Stimulated activated naive CD8-positive, alpha-beta T cell treated with anti-CD3 and anti-CD28 coated beads, Interleukin-15, Interleukin-2, amounts not matched to agents 100 ng/mL and 50 ng/mL, for 24 hours (primary cell): ENCODE measurements at regions not wholly inside any gene's neighbourhood (a gene's known extent, or its start where the extent isn't known, plus 50 kb on each side); places are given as distances from the start of the nearest gene placed in this dataset.

Experiments used
- H3K27ac Mint-ChIP-seq: one replicate; pipeline ENCODE4 v1.8.0; 2021; ENCODE audit warnings: mild to moderate bottlenecking, mixed read lengths
- H3K27me3 Mint-ChIP-seq: one replicate; pipeline ENCODE4 v1.8.0; 2021; ENCODE audit warnings: mixed read lengths
- H3K36me3 Mint-ChIP-seq: one replicate; pipeline ENCODE4 v1.8.0; 2021; ENCODE audit warnings: low read depth, mixed read lengths
- H3K4me1 Mint-ChIP-seq: one replicate; pipeline ENCODE4 v1.8.0; 2021; ENCODE audit warnings: low read depth, mixed read lengths
- H3K4me3 Mint-ChIP-seq: one replicate; pipeline ENCODE4 v1.8.0; 2021; ENCODE audit warnings: mild to moderate bottlenecking, mixed read lengths
- H3K9me3 Mint-ChIP-seq: one replicate; pipeline ENCODE4 v1.8.0; 2021; ENCODE audit warnings: mixed read lengths

DNA sequence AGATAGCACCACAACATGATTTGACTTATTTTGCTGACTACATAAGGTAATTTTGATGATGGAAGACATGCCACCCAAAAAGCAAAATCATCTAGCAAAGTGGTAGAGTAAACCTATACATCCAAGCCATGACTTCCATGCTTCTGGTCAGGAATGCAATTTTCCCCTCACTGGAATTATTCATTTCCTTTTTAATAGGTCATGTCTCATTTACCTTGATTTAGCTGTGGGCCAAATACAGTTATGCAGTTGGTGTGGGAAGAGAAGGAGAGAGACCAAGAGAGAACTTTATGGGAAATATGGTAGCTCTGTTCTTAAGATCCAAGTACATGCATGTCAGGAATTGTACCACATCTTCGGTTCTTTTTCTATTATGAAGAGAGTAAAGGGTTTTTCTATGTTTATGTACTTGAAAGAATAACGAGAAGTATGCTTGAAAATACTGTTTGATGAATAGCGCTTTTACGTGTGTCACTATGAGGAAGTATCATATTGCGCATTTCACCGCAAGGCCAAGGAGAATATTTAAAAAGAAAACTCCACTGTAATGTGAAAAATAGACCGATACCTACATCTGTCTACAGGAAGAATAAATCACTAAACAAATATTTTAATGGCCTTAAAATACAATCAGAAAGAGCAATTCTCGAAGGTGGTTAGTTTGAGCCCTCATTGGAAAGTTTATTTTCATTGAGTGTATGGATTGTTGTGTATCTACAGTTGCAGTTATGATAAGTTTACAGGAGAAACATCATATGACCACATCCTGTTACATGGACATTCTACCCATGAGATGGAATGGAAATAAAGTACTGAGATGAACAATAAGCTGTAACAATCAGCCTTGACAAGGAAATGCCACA is 134.0 kb downstream of the FOXD1 start:
- no peaks in the 10 kb centered on the region for H3K9me3 Mint-ChIP-seq
- H3K27ac Mint-ChIP-seq: no peak overlapping the region
- H3K4me3 Mint-ChIP-seq: no peak overlapping the region
- H3K27me3 Mint-ChIP-seq: peaks cover 81% of the 10 kb centered on the region
- no peaks in the 10 kb centered on the region for H3K36me3 Mint-ChIP-seq
- peaks cover 4% of the 10 kb centered on the region for H3K4me1 Mint-ChIP-seq

DNA sequence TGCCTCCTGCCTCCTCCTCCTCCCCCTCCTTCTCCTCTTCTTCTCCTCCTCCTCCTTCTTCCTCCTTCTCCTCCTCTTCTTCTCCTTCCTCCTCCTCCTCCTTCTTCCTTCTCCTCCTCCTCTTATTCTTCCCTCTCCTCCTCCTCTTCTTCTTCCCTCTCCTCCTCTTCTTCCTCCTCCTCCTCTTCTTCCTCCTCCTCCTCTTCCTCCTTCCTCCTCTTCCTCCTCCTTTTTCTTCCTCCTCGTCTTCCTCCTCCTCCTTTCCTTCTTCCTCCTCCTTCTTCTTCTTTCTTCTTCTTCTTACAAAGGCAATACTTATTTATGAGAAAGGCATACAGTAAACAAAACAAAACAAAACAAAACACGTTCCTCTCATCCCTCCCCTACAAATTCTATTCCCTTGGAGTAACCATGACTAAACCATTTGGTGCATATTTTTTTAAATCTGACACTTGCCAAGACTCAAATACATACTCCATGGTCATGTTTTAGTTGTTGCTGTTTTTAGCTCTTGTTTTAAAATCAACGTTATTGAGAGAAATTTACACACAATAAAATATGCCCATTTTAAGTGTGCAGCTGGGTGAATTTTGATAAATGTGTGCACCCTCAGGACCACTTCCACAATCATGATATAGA is 135.6 kb downstream of the FOXD1 start:
- H3K27me3 Mint-ChIP-seq: peaks cover 79% of the 10 kb centered on the region
- H3K27ac Mint-ChIP-seq: no peak overlapping the region
- peaks cover 4% of the 10 kb centered on the region for H3K4me1 Mint-ChIP-seq
- H3K36me3 Mint-ChIP-seq: no peaks in the 10 kb centered on the region
- H3K4me3 Mint-ChIP-seq: no peak overlapping the region
- H3K9me3 Mint-ChIP-seq: no peaks in the 10 kb centered on the region

DNA sequence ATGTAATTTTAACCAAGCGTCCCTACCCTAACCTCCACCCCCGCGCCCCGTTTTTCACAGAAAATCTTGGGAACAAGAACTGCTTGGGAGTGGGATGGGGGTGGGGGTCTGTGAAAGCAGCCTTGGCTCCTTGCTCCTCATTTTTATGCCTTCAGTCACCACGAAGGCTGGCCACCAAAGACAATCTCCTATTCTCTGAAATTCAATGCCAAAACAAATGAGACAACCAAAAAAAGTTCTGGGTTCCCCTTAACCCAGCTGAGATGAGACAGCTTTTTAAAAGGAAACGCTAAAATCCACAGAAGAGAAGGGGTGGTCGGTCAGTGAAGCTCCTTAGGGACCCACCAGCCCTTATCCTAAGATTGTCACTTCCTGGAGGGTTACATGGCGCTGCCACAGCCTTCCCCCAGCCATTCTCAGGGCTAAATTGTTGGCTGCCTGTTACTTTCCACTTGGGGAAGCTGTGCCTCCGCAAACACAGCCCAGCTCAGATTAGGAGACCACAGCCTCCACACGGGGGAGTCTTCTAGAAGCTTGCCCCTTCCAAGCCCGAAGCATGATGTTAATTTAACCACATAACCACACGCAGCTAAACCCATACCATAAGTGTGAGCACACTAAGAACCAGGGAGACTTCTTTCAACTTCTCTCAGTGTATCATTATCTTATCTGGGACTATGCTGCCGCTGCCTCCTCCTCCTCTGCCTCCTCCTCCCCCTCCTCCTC is 136.3 kb downstream of the FOXD1 start:
- H3K9me3 Mint-ChIP-seq: no peaks in the 10 kb centered on the region
- H3K4me3 Mint-ChIP-seq: no peak overlapping the region
- no peak overlapping the region for H3K27ac Mint-ChIP-seq
- peaks cover 82% of the 10 kb centered on the region for H3K27me3 Mint-ChIP-seq
- peaks cover 4% of the 10 kb centered on the region for H3K4me1 Mint-ChIP-seq
- H3K36me3 Mint-ChIP-seq: no peaks in the 10 kb centered on the region

DNA sequence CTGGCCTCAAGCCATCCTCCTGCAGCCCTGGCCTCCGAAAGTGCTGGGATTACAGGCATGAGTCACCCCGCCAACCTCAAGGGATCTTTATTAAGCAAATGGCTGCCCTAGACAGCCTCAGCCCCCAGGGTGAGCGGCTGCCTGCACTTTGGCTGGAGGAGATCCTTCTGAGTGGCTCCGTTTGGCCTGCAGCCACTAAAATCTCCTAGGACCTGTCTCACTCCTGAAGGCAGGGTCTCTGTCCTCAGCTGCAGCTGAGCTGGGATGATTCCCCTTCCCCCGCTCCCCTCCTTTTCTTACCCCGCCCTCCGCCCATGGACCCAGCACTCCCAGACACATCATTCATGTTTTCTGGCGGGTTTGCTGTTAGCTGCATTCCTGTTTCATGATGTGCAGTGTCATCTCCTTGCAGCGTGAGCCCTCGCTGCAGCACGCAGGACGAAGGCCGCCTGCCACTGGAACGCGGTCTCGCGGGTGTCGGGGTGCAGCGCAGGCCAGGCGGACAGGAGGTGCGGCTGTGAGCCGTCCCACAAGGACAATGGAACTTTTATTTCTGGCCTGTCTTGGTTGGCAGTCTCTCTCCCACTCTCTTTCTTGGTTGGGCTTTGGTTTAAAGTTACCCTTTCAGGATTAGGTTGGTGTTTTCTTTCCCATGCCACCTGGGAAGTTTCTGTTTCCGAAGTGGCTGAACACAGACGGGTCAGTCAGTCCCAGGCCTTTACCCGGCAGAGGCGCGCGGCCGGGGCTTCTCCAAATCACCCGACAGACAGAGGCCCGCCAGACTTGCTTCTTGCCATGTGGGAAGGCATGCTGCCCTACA is 137.1 kb downstream of the FOXD1 start:
- Mint-ChIP-seq H3K4me3 (no peak overlapping the region), H3K27me3 (peaks cover 82% of the 10 kb centered on the region), H3K9me3 (no peaks in the 10 kb centered on the region), H3K27ac (no peak overlapping the region), H3K4me1 (peaks cover 4% of the 10 kb centered on the region), H3K36me3 (no peaks in the 10 kb centered on the region)

DNA sequence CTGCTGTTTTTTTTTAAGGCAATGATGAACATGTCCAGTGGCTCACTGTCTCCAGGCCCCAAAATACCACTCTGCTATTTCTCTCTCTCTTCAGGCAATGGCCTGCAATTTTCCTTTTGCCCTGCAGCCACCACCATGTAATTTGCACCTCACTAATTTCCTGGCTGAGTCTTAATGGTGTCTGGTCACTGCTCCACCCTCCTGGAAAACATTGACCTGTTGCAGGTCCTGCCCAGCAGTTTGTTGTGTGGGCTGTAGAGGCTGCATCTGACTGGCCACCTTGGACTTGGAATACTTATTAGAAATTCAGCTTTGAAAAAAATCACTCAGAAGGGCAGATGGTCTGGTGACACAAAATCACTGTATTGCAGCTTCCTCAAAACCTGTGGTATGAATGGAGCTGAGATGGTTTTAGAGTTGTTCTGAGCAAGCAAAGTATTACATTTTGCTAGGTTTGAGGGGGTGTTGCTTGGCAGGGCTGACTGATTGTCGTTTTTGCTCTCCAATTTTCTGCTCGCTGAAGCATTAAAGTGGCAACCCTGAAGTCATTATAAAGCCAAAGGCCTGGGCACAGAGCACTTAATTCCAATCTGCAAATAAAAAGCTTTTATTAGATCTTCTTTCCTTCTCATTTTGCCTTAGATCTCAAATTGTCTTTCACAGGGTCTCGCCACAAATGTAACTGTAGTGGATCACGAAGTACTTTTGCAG is 134.8 kb downstream of the TMEM174 start:
- Mint-ChIP-seq H3K4me1 (peaks cover 2% of the 10 kb centered on the region), H3K27ac (no peak overlapping the region), H3K36me3 (peaks cover 2% of the 10 kb centered on the region), H3K9me3 (no peaks in the 10 kb centered on the region), H3K27me3 (peaks cover 80% of the 10 kb centered on the region), H3K4me3 (no peak overlapping the region)

DNA sequence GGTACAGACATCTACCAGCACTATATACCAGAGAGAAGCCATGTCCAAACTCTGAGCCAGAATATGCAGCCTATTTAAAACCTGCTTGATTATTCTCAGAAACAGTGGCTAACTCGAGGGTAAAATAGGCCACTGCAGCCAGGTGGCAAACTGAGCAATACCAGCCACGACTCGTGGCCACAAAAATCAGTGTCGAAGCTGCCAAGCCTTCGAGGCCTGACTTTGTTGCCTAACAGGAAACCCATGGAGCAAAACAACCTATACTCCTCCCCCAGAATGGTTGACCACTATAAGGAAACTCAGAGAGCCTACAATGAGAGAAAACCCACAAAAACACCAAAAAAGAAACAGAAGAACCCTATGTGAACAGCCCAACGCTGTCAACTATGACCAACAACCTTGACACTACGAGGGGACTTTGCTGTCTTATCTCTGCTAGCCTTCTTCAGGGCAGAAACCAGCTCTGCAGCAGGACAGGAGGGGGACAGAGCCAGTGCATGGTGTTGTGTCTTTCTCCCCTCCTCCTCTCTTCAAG is 133.8 kb downstream of the TMEM174 start:
- H3K36me3 Mint-ChIP-seq: peaks cover 4% of the 10 kb centered on the region
- no peaks in the 10 kb centered on the region for H3K9me3 Mint-ChIP-seq
- H3K4me3 Mint-ChIP-seq: no peak overlapping the region
- H3K4me1 Mint-ChIP-seq: peaks cover 4% of the 10 kb centered on the region
- H3K27ac Mint-ChIP-seq: no peak overlapping the region
- peaks cover 81% of the 10 kb centered on the region for H3K27me3 Mint-ChIP-seq

DNA sequence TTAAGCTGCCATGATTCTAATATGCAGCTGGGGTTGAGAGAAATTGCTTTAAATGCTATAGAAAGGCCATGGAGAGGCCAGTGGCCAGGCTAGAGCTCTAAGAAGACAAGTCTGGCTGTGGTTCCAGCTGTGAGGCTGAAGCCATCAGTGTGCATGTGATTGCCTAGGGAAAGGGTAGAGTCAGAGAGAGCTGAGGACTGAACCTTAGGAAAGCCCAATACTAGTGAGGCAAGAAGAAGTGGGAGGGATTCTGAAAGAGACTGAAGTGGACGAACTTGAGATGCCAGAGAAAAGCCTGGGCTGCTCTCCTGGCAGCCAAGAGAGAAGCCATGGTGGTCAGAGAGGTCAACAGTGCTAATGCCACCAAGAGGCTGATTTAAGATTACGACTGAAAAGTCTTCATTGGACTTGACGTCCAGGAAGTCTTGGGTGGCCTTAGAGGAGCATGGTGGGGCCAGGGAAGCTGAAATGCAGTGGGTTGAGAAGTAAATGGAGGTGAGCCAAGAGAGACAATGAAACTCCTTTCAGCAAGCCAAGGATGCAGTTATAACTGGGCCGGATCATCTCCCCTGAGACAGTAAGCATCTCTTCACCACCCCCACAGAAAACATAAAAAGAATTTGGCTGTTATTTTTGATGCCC is 133.2 kb downstream of the TMEM174 start:
- H3K4me3 Mint-ChIP-seq: no peak overlapping the region
- H3K9me3 Mint-ChIP-seq: no peaks in the 10 kb centered on the region
- H3K27me3 Mint-ChIP-seq: peaks cover 82% of the 10 kb centered on the region
- peaks cover 4% of the 10 kb centered on the region for H3K36me3 Mint-ChIP-seq
- peaks cover 4% of the 10 kb centered on the region for H3K4me1 Mint-ChIP-seq
- H3K27ac Mint-ChIP-seq: no peak overlapping the region

DNA sequence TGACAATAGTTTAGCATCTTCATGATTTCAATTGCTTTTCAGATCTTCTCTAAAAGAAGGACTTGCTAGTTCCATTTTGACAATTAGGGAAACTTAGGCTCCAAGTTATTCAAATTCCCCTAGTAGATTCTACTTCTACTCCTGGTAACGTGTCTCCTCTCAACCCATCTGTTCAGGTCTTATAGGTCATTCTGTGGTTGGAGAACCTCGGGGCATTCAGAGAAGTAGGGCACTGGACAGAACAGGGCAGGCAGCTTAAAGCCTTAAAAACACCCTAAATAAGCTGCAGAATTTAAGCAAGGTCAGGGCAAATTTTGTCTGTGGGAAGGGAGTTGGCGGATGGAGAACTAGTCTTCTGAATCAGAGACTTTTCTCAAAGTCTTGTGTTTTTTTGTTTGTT is 132.4 kb downstream of the TMEM174 start:
- H3K27ac Mint-ChIP-seq: no peak overlapping the region
- H3K4me1 Mint-ChIP-seq: peaks cover 4% of the 10 kb centered on the region

DNA sequence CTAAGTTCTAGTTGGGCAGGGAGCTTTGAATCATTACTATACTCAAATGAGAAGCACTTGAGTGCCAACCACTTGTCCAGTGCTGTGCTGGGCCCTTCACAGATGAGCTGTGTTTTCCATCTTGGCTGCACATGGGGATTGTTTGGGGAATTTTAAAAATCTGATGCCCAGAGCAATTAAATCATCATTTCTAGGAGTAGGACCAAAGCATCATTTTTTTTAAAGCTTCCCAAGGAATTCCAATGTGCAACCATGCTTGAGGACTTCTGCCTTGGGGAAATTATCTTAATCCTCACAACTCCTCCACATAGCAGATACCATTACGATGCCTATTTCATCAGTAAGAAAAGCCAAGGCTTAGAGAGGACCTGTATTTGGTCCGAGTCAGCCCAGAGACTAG is 131.4 kb downstream of the TMEM174 start:
- Mint-ChIP-seq H3K4me1 (peaks cover 10% of the 10 kb centered on the region), H3K27me3 (peaks cover 89% of the 10 kb centered on the region), H3K4me3 (no peak overlapping the region), H3K9me3 (no peaks in the 10 kb centered on the region), H3K36me3 (peaks cover 4% of the 10 kb centered on the region), H3K27ac (no peak overlapping the region)

More for the DNA sequence above, 132.4 kb downstream of the TMEM174 start:
- no peaks in the 10 kb centered on the region for H3K9me3 Mint-ChIP-seq
- no peak overlapping the region for H3K4me3 Mint-ChIP-seq
- H3K27me3 Mint-ChIP-seq: peaks cover 87% of the 10 kb centered on the region
- H3K36me3 Mint-ChIP-seq: peaks cover 4% of the 10 kb centered on the region

DNA sequence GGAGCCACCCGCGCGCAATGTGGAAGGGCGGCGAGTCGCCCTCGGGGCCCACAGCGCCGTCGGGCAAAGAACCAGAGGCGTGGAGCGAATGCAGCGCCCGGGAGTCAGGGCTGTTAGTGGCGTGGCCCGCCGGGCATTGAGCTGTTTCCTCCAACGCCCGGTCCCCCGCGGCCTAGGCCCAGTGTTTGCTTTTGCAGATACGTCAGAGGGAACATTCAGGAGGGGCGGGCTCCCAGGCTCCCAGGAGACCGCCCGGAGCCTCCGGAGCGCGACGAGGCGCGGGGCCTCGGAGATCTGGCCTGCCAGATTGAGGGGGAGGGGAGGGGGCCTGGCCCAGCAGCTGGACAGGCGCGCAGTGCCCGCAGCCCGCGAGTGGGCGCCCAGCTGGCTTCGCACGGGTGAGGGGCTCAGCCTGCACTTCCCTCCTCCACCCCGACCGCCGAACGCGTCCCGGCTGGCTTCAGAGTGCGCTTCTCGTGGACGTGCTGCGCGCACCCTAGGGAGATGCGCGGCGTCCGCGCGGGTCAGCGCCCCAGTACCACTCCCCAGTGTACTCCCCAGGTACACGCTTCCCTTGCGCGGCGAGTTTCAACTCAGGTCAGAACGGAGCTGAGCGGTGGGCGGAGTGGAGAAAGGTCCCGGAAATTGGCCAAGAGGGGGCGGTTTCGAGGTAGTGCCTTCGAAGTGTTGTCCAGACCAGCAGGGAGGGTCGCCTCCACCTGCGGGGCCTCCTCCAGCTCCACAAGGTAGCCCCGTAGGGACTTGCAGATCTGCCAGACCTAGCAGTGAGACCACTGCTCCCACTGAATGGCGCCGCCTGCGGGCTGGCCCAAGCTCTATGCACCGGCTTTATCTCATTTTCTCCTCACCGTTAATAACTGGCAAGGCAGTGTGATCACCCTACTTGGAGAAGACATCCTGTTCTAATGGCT is 130.4 kb downstream of the TMEM174 start:
- Mint-ChIP-seq H3K9me3 (no peaks in the 10 kb centered on the region), H3K27me3 (peaks cover 91% of the 10 kb centered on the region), H3K27ac (no peak overlapping the region), H3K4me1 (peaks cover 17% of the 10 kb centered on the region), H3K4me3 (no peak overlapping the region), H3K36me3 (peaks cover 4% of the 10 kb centered on the region)

DNA sequence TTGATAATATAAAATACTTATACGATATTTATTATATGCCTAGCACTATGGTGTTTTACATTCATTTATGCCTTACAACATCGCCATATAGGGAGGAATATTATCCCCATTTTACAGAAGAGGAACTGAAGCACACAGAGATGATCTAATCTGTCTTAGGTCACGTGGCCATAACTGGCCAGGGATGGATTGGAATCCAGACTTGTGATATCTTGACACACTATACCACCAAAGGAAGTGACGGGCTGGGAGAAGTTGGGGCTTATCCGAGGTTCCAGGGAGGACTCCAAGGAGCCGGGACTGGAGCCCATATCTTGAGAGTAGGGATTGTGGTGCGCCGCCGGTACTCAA is 129.8 kb downstream of the TMEM174 start:
- Mint-ChIP-seq H3K9me3 (no peaks in the 10 kb centered on the region), H3K27me3 (peaks cover 88% of the 10 kb centered on the region), H3K27ac (no peak overlapping the region), H3K4me1 (peaks cover 17% of the 10 kb centered on the region), H3K4me3 (no peak overlapping the region), H3K36me3 (peaks cover 4% of the 10 kb centered on the region)

DNA sequence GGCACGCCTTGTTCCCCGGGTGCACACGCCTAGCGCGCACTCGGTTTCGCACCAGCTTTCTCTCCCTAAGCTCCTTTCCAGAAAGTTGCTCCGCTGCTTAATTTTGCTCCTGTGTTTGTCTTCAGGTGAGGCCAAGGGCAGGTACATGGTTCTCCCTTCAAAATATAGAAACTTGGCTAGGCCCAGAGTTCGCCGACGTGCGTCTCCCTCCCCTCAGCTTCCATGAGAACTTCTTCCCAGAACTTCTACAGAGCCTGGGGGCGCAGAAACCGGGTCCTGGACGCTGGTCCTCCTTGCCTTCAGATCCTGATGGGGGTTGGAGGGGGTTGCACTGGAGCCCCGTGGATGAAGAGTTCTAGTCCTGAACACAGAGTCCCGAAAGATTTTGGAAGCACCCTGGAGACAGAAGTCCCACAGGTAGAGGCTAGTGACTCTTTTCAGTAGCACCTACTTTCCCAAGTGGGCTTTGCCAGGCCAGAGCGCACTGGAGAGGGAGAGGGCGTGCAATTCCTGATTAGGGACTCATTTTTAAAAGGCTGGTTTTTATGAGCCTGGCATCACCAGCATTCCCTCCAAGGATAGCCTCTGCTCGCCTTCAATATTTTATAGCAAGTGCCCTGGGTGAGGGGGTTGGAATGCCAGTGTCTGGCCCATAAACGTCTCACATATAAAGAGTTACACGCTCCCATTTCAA is 128.4 kb downstream of the TMEM174 start:
- Mint-ChIP-seq H3K4me3 (no peak overlapping the region), H3K27me3 (peaks cover 89% of the 10 kb centered on the region), H3K36me3 (peaks cover 4% of the 10 kb centered on the region), H3K4me1 (peaks cover 17% of the 10 kb centered on the region), H3K9me3 (no peaks in the 10 kb centered on the region), H3K27ac (no peak overlapping the region)
